ENCODE measurements at regions not wholly inside any gene's neighbourhood (a gene's known extent, or its start where the extent isn't known, plus 50 kb on each side); places are given as distances from the start of the nearest gene placed in this dataset.

GRCh38 chr12:59916988-59917387, 321.2 kb downstream of the SLC16A7 start:
- no peak overlapping the region for H3K27ac ChIP-seq
- no peak for TF ChIP-seq ZFX (IDR thresholded peaks at IDR 0.05; ENCODE audit: borderline replicate concordance)
- TF ChIP-seq, protein P1, sequence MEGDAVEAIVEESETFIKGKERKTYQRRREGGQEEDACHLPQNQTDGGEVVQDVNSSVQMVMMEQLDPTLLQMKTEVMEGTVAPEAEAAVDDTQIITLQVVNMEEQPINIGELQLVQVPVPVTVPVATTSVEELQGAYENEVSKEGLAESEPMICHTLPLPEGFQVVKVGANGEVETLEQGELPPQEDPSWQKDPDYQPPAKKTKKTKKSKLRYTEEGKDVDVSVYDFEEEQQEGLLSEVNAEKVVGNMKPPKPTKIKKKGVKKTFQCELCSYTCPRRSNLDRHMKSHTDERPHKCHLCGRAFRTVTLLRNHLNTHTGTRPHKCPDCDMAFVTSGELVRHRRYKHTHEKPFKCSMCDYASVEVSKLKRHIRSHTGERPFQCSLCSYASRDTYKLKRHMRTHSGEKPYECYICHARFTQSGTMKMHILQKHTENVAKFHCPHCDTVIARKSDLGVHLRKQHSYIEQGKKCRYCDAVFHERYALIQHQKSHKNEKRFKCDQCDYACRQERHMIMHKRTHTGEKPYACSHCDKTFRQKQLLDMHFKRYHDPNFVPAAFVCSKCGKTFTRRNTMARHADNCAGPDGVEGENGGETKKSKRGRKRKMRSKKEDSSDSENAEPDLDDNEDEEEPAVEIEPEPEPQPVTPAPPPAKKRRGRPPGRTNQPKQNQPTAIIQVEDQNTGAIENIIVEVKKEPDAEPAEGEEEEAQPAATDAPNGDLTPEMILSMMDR (IDR thresholded peaks at IDR 0.05) = no peak

- TF ChIP-seq, protein P1 (IDR thresholded peaks at IDR 0.05) = no peak
- TF ChIP-seq ZFX (IDR thresholded peaks at IDR 0.05; ENCODE audit: borderline replicate concordance) = no peak
- no peak overlapping the region for H3K27ac ChIP-seq
Observed at GRCh38 chr12:59927032-59927431, 331.2 kb downstream of the SLC16A7 start.

DNA sequence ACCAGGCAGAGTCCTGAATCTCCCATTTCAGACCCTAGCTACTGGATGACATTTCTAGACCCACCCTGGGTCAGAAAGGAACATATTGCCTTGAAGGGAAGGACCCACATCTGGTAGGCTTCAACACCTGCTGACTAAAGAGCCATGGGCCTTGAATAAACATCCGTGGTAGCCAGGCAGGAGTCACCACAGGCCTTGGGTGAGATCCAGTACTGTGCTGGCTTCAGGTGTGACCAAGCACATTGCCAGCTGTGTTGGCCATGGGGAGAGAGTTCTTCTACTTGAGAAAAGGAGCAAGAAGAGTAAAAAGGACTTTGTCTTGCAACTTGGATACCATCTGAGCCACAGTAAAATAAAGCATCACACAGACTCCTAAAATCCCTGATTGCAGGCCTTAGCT, 332.6 kb downstream of the SLC16A7 start:
- TF ChIP-seq, protein P1 (IDR thresholded peaks at IDR 0.05) = no peak
- no peak for TF ChIP-seq ZFX (IDR thresholded peaks at IDR 0.05; ENCODE audit: borderline replicate concordance)
- no peak overlapping the region for H3K27ac ChIP-seq

GRCh38 chr12:59929110-59929509, 333.3 kb downstream of the SLC16A7 start:
- no peak overlapping the region for H3K27ac ChIP-seq
- TF ChIP-seq, protein P1 (IDR thresholded peaks at IDR 0.05) = no peak
- no peak for TF ChIP-seq ZFX (IDR thresholded peaks at IDR 0.05; ENCODE audit: borderline replicate concordance)

- H3K27ac ChIP-seq = no peak overlapping the region
- no peak for TF ChIP-seq ZFX (IDR thresholded peaks at IDR 0.05; ENCODE audit: borderline replicate concordance)
- TF ChIP-seq, protein P1 (IDR thresholded peaks at IDR 0.05) = no peak
Observed at GRCh38 chr12:59934486-59934885, 338.7 kb downstream of the SLC16A7 start.

DNA sequence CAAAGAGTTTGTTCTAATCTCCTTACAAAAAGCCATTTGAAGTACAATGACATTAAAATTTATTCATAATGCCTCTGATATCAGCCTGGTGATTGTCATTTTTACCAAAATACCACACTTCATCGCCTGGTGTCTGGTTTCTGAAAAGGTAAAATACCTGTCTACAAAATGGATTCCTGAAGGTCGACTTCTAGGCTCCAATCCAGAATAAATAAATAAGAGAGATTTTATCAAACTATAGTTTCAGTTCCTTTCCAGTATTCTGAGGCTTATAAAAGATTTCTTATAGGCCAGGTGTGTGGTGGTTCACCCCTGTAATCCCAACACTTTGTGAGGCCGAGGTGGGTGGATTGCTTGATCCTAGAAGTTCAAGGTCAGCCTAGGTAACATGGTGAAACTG, 340.7 kb downstream of the SLC16A7 start:
- peak overlapping the region; percentile 42 for H3K27ac ChIP-seq
- TF ChIP-seq, protein P1 (IDR thresholded peaks at IDR 0.05) = no peak
- no peak for TF ChIP-seq ZFX (IDR thresholded peaks at IDR 0.05; ENCODE audit: borderline replicate concordance)

GRCh38 chr12:59937148-59937547, 341.3 kb downstream of the SLC16A7 start:
- no peak overlapping the region for H3K27ac ChIP-seq

More at GRCh38 chr12:59937148-59937547, 341.3 kb downstream of the SLC16A7 start:
- TF ChIP-seq, protein P1 (IDR thresholded peaks at IDR 0.05) = no peak
- no peak for TF ChIP-seq ZFX (IDR thresholded peaks at IDR 0.05; ENCODE audit: borderline replicate concordance)

Measured in 22Rv1 (cell line).